Tibial nerve (tissue), 4 donors: ENCODE measurements at regions not wholly inside any gene's neighbourhood (a gene's known extent, or its start where the extent isn't known, plus 50 kb on each side); places are given as distances from the start of the nearest gene placed in this dataset.
"Not testable (repeated sequence)": the region's sequence is repeated elsewhere in the genome, so short reads cannot be mapped to it uniquely, and the experiment has no call there.

Experiments used
- DNase-seq, 2 donors: peaks; one replicate each; pipeline ENCODE4 v3.0.0-alpha.2; 2019; ENCODE audit warnings: low spot score in 2 of 2
- H3K27ac ChIP-seq, 4 donors: fragments of 200-600 bp; sonication (generic) in 3 of 4; one replicate each; pipeline ENCODE4 v1.5.1; 2017 to 2019; ENCODE audit warnings: mild to moderate bottlenecking in 1 of 4
- H3K27me3 ChIP-seq, 2 donors: fragments of 200-600 bp; sonication (generic) in 1 of 2; one replicate each; pipeline versions ENCODE4 v1.5.1 to v1.6.0; 2017 to 2019
- H3K36me3 ChIP-seq, 3 donors: fragments of 200-600 bp; sonication (generic); one replicate each; pipeline ENCODE4 v1.5.1; 2018 to 2019
- H3K4me1 ChIP-seq, 4 donors: fragments of 200-600 bp; sonication (generic) in 3 of 4; one replicate each; pipeline ENCODE4 v1.5.1; 2017 to 2019
- H3K4me3 ChIP-seq, 4 donors: fragments of 200-600 bp; sonication (generic) in 3 of 4; one replicate each; pipeline ENCODE4 v1.5.1; 2017 to 2019; ENCODE audit warnings: mild to moderate bottlenecking in 1 of 4, moderate library complexity in 1 of 4
- H3K9me3 ChIP-seq, 4 donors: fragments of 200-600 bp; sonication (generic) in 3 of 4; one replicate each; pipeline ENCODE4 v1.5.1; 2017 to 2019
- EP300 ChIP-seq, 2 donors: sonication (generic); formaldehyde crosslinking; IDR thresholded peaks; one replicate each; pipeline ENCODE4 v1.6.1; 2017; ENCODE audit warnings: antibody characterized with exemption in 2 of 2, mild to moderate bottlenecking in 1 of 2
- POLR2A ChIP-seq, 2 donors: fragments of 450-650 bp; IDR thresholded peaks; one replicate each; pipeline ENCODE4 v1.6.1; 2017; ENCODE audit warnings: antibody characterized with exemption in 2 of 2, mild to moderate bottlenecking in 2 of 2, moderate library complexity in 2 of 2
- WGBS, 2 donors: methylation state at CpG; one replicate each; pipeline ENCODE4 v1.1.5; 2018; 5-methylcytosine and 5-hydroxymethylcytosine counted together
- TF ChIP-seq, protein P1 (sequence below), 5 experiments: fragments of 200-600 bp in 3 of 5; fragments of 450-650 bp in 2 of 5; sonication (generic) in 3 of 5; IDR thresholded peaks; one replicate each; pipeline ENCODE4 v1.5.1; 2016 to 2019; ENCODE audit warnings: antibody characterized with exemption in 5 of 5, mild to moderate bottlenecking in 3 of 5, moderate library complexity in 2 of 5

DNA sequence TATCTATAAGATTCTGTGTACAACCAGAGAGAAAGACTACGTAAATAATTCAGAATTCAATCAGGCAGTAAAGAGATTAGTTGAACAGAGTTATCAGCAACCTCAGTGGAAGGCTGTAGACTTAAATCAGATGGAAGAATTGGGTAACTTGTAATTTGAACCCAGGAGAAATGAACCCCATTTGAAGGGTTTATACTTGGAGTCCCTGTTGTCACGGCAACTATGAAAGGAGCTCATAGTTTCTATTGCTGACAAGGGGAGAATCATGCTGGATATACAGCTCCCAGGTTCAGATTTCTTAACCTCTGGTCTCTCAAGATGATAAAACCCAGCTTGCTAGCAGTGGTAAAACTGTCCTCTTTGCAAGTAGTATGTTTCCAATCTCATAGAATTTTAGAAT, 54.4 kb upstream of the BMP4 start:
- Histone ChIP-seq H3K27ac (no peak overlapping the region), H3K4me3 (no peak overlapping the region), H3K36me3 (no peaks in the 10 kb centered on the region), H3K4me1 (no peaks in the 10 kb centered on the region), H3K9me3 (no peaks in the 10 kb centered on the region), H3K27me3 (no peaks in the 10 kb centered on the region)
- 70% methylated on average over 2 of the region's 2 CpGs for WGBS, 2 donors
- no peak for DNase-seq
- TF ChIP-seq, protein P1, sequence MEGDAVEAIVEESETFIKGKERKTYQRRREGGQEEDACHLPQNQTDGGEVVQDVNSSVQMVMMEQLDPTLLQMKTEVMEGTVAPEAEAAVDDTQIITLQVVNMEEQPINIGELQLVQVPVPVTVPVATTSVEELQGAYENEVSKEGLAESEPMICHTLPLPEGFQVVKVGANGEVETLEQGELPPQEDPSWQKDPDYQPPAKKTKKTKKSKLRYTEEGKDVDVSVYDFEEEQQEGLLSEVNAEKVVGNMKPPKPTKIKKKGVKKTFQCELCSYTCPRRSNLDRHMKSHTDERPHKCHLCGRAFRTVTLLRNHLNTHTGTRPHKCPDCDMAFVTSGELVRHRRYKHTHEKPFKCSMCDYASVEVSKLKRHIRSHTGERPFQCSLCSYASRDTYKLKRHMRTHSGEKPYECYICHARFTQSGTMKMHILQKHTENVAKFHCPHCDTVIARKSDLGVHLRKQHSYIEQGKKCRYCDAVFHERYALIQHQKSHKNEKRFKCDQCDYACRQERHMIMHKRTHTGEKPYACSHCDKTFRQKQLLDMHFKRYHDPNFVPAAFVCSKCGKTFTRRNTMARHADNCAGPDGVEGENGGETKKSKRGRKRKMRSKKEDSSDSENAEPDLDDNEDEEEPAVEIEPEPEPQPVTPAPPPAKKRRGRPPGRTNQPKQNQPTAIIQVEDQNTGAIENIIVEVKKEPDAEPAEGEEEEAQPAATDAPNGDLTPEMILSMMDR (IDR thresholded peaks at IDR 0.05) = no peak
- no peak for TF ChIP-seq EP300 (IDR thresholded peaks at IDR 0.05)
- TF ChIP-seq POLR2A (IDR thresholded peaks at IDR 0.05) = no peak

DNA sequence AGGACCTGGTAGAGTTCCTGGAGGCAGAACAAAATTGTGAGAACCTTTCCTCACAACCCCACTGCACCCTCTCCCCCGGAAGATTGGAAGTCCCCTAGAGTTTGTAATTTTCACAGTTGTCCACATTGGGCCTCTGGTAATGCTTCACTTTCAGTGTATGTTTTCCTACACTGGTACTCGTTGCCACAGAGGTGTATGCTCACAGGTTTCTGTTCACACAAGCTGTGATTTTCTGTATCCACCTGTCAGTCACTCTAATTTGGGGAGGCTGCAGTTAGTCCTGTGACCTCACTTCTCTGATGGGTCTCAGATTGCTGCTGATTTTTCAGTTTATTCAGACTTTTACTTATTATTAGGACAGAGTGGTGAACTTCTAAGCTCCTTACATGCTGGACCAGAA, 66.4 kb upstream of the BMP4 start:
- 75 to 85% methylated on average over 2 of the region's 2 CpGs for WGBS, 2 donors
- H3K9me3 ChIP-seq = peaks cover 0 to 11% (median 0%) of the 10 kb centered on the region in 4 donors
- TF ChIP-seq EP300 (IDR thresholded peaks at IDR 0.05) (no peak), POLR2A (IDR thresholded peaks at IDR 0.05) (no peak)
- TF ChIP-seq, protein P1 (IDR thresholded peaks at IDR 0.05) = no peak
- no peak overlapping the region for H3K4me3 ChIP-seq
- H3K27me3 ChIP-seq = no peaks in the 10 kb centered on the region
- H3K27ac ChIP-seq = no peak overlapping the region
- no peak for DNase-seq
- H3K36me3 ChIP-seq = no peaks in the 10 kb centered on the region
- no peaks in the 10 kb centered on the region for H3K4me1 ChIP-seq

DNA sequence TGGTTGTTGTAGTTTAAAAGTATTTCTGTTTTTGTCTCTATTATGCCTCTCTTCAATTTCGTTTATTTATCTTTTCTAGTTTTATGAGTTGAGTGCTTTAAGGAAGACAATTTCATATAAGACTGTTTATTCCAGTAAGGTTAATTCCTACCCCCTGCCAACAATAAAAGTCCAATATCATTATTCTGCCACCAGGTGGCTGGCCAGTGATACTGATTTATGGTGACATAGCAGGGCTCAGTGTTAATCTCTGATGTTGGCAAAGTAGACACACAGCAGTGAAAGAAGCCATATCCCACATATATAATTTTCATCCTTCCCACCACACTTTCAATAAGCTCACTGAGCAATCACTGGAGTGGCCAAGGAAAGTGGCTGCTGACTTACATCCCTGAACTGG, 69.0 kb upstream of the BMP4 start:
- TF ChIP-seq, protein P1 (IDR thresholded peaks at IDR 0.05) = peak in 1 of 5 experiments; percentile 17
- TF ChIP-seq EP300 (IDR thresholded peaks at IDR 0.05) (no peak), POLR2A (IDR thresholded peaks at IDR 0.05) (no peak)
- Histone ChIP-seq H3K4me3 (no peak overlapping the region), H3K27ac (no peak overlapping the region), H3K4me1 (no peaks in the 10 kb centered on the region), H3K27me3 (no peaks in the 10 kb centered on the region), H3K9me3 (peaks cover 0 to 8% (median 0%) of the 10 kb centered on the region in 4 donors), H3K36me3 (no peaks in the 10 kb centered on the region)
- 84 to 88% methylated on average over 1 of the region's 1 CpG for WGBS, 2 donors
- DNase-seq = no peak

DNA sequence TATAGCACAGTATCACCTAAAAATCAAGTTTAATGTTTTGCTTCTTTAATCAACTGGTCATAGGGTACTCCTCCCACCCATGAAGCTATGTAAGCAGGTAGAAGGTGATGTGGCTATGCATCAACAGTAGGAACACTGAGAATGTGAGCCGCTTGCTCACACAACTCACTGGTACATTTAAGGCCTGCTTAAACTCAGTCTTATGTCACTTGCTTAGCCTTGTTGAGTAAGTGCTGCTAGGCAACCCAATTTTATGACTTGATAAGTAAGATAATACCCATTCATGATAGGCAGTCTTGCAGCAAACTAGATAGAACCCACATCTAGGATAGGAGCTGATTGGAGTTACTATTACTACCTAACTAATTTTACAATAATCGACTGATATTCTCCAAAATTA, 70.0 kb upstream of the BMP4 start:
- no peak for DNase-seq
- H3K4me3 ChIP-seq = no peak overlapping the region
- H3K27me3 ChIP-seq = no peaks in the 10 kb centered on the region
- no peak for TF ChIP-seq POLR2A (IDR thresholded peaks at IDR 0.05)
- no peak for TF ChIP-seq EP300 (IDR thresholded peaks at IDR 0.05)
- TF ChIP-seq, protein P1 (IDR thresholded peaks at IDR 0.05) = no peak
- H3K27ac ChIP-seq = no peak overlapping the region
- no peaks in the 10 kb centered on the region for H3K36me3 ChIP-seq
- 88 to 90% methylated on average over 2 of the region's 2 CpGs for WGBS, 2 donors
- peaks cover 0 to 8% (median 0%) of the 10 kb centered on the region in 4 donors for H3K9me3 ChIP-seq
- H3K4me1 ChIP-seq = no peaks in the 10 kb centered on the region

DNA sequence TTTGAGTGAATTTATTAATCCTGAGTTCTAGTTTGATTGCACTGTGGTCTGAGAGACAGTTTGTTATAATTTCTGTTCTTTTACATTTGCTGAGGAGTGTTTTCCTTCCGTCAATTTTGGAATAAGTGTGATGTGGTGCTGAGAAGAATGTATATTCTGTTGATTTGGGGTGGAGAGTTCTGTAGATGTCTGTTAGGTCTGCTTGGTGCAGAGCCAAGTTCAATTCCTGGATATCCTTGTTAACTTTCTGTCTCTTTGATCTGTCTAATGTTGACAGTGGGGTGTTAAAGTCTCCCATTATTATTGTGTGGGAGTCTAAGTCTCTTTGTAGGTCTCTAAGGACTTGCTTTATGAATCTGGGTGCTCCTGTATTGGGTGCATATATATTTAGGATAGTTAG, 74.4 kb upstream of the BMP4 start:
- H3K9me3 ChIP-seq = peaks cover 0 to 23% (median 7%) of the 10 kb centered on the region in 4 donors
- not testable (repeated sequence) for H3K4me1 ChIP-seq, H3K27me3 ChIP-seq, H3K36me3 ChIP-seq, H3K27ac ChIP-seq, H3K4me3 ChIP-seq, DNase-seq
- WGBS, 2 donors = 90 to 100% methylated on average over 1 of the region's 1 CpG

DNA sequence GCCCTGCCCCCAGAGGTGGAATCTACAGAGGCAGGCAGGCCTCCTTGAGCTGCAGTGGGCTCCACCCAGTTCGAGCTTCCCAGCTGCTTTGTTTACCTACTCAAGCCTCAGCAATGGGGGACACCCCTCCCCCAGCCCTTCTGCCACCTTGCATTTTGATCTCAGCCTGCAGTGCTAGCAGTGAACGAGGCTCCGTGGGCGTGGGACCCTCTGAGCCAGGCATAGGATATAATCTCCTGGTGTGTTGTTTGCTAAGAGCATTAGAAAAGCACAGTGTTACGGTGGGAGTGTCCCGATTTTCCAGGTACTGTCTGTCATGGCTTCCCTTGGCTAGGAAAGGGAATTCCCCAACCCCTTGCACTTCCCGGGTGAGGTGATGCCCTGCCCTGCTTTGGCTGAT, 76.7 kb upstream of the BMP4 start:
- peaks cover 0 to 23% (median 7%) of the 10 kb centered on the region in 4 donors for H3K9me3 ChIP-seq

More for the DNA sequence above, 76.7 kb upstream of the BMP4 start:
- 83 to 92% methylated on average over 7 of the region's 7 CpGs for WGBS, 2 donors
- not testable (repeated sequence) for H3K27ac ChIP-seq, H3K4me3 ChIP-seq, H3K36me3 ChIP-seq, H3K4me1 ChIP-seq, H3K27me3 ChIP-seq, DNase-seq
